ENCODE measurements at regions not wholly inside any gene's neighbourhood (a gene's known extent, or its start where the extent isn't known, plus 50 kb on each side); places are given as distances from the start of the nearest gene placed in this dataset.

DNA sequence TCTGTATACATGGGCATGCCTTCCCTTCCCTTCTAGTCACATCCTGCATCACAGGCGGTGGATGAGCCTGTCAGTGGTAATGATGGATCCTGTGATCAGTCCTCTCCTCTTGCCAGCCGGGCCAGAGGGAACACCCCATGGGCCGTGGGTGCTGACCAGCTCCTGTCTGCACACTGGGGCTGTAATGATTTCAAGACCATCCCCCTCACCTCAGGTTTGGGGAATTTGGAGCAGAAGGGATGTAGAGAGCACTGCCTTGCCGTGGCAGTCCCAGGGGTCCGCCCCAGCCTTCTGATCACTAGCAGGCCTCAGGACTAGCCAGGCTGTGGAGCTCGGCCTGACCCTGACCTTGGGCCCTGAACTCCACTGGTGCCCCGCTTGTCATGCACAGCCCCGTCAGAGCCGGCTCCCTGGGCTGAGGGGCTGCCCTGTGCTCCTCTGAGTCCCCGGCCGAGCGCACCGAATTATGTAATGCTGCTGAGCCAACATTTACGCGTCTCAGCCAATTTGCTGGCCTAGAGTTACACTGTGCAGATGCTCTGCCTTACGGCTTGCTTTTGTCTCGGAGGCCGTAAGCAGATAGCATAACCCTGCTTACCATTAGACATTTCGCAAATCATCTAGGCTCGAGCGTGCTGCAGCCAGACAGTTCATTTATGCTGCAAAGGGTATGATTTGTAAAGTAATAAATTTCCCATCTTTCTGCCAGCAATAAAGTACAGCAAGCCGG lies 155.3 kb downstream of the MACROH2A1 start:
- intact Hi-C loops (cut with micrococcal nuclease) = no loop called here
- TF ChIP-seq CTCF (IDR thresholded peaks at IDR 0.05; ENCODE audit: borderline replicate concordance) = no peak
- no peaks in the 10 kb centered on the region for H3K9me3 ChIP-seq (replicated peaks)
- peaks cover 44% of the 10 kb centered on the region for H3K4me1 ChIP-seq
- H3K27ac ChIP-seq (replicated peaks) = peak overlapping the region; percentile 65
- no peak overlapping the region for H3K4me3 ChIP-seq
- H3K27me3 ChIP-seq (ENCODE audit: low read depth) = no peaks in the 10 kb centered on the region
- DNase-seq = peak; percentile 39
- H3K36me3 ChIP-seq = no peaks in the 10 kb centered on the region

DNA sequence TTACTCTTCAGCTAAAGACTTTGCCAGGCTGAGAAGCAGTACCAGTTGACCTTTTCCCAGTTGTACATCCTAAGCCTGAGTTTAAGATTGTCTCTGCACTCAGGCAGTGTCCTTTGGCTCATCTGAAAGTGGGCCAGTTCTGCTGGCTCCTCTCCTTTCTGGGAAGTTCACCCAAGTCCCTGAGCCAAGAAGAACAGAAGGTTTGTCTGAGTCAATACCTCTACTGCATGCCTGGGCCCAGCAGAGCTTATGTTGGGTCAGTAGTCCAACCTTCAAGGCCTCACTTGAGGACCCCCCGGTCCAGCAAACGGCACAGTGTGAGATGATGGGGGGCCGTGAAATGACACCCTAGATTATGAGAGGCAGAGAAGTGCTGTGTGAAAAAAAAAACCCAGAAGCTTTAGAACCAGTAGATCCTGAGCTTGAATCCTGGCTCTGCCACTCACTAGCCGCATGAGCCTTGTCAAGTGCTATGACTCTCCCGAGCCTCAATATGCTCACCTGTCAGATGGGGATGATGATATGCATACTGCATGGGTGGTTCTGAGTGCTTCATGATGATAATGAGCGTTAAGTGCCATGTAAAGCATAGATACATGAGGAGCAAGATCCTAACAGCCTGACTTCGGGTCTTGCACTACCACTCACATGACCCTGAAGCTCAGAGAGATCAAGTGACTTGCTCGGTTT lies 156.0 kb downstream of the MACROH2A1 start:
- TF ChIP-seq CTCF (IDR thresholded peaks at IDR 0.05; ENCODE audit: borderline replicate concordance) = no peak
- intact Hi-C loops (cut with micrococcal nuclease) = no loop called here
- H3K4me3 ChIP-seq = no peak overlapping the region
- peak overlapping the region; percentile 65 for H3K27ac ChIP-seq (replicated peaks)
- DNase-seq = peak; percentile 38
- H3K9me3 ChIP-seq (replicated peaks) = no peaks in the 10 kb centered on the region
- peaks cover 44% of the 10 kb centered on the region for H3K4me1 ChIP-seq
- H3K27me3 ChIP-seq (ENCODE audit: low read depth) = no peaks in the 10 kb centered on the region
- no peaks in the 10 kb centered on the region for H3K36me3 ChIP-seq

DNA sequence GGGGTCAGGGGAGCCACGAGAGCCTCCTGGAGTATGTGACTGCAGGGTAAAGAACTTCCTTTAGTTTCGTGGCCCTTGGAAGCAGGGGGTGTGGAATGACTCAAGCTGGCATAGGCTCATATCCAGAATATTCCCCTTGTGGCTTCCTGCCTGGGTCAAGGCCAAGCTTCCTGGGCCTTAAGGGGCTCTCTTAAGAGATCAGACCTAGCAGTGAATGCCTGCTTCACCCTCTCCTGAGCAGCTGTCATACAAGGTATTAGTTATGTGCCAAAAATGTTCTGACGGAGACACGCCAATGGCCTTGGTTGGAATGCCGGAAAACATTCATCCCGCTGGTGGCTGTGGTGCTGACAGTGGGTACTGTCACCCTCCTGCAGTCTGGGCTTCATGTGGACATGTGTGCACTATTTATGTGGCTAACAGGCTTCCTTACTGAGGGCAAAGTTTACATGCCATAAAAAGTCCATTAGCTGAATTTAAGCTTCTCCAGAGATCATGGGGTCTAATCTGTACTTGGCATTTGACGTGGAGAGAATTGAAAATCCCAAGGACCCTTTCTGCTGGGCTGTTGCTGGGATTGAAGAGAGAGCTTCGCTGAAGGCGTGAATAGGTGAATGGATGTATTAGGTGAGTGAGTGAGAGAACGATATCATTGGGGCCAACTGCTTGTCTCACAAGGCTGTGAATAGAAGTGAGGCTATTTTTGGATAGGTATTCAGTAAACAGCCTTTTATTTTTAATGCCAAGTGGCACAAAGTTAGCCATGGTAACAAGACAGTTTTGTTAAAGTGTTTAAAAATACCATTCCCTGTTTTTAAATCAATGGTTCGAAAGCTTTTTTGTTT lies 156.8 kb downstream of the MACROH2A1 start:
- Histone ChIP-seq H3K27me3 (ENCODE audit: low read depth) (no peaks in the 10 kb centered on the region), H3K27ac (replicated peaks) (peak overlapping the region; percentile 65), H3K36me3 (no peaks in the 10 kb centered on the region), H3K4me3 (no peak overlapping the region), H3K9me3 (replicated peaks) (no peaks in the 10 kb centered on the region), H3K4me1 (peaks cover 44% of the 10 kb centered on the region)
- DNase-seq = no peak
- intact Hi-C loops (cut with micrococcal nuclease) = no loop called here
- no peak for TF ChIP-seq CTCF (IDR thresholded peaks at IDR 0.05; ENCODE audit: borderline replicate concordance)

- intact Hi-C loops (cut with micrococcal nuclease) = no loop called here
- Histone ChIP-seq H3K4me1 (peaks cover 44% of the 10 kb centered on the region), H3K27me3 (ENCODE audit: low read depth) (no peaks in the 10 kb centered on the region)
Observed at GRCh38 chr5:135241536-135241935, 157.5 kb downstream of the MACROH2A1 start.

More at GRCh38 chr5:135241536-135241935, 157.5 kb downstream of the MACROH2A1 start:
- DNase-seq = no peak
- no peak for TF ChIP-seq CTCF (IDR thresholded peaks at IDR 0.05; ENCODE audit: borderline replicate concordance)
- Histone ChIP-seq H3K9me3 (replicated peaks) (no peaks in the 10 kb centered on the region), H3K4me3 (no peak overlapping the region), H3K27ac (replicated peaks) (peak overlapping the region; percentile 65), H3K36me3 (no peaks in the 10 kb centered on the region)

Measured in left ventricle myocardium inferior (tissue), 1 donor.